IMR-90 (cell line): ENCODE measurements at regions not wholly inside any gene's neighbourhood (a gene's known extent, or its start where the extent isn't known, plus 50 kb on each side); places are given as distances from the start of the nearest gene placed in this dataset.

Experiments used
- ATAC-seq: fragments of 200-7000 bp; cut with Tn5 transposase; 2 replicates; pipeline ENCODE4 v1.9.1; 2020; ENCODE audit warnings: low read depth, mild to moderate bottlenecking, moderate library complexity
- BruUV-seq: library from RNA; stranded (reverse); fragments of 400-500 nt; replicated peaks from 2 replicates; lab custom pipeline; 2021; lab: Mats Ljungman, UMichigan
- CTCF ChIA-PET: fragments of 300-600 bp; formaldehyde crosslinking; extraction: SDS; loops from one replicate; lab custom pipeline; 2021; ENCODE audit warnings: antibody characterized with exemption; lab: Yijun Ruan, JAX
- POLR2A ChIA-PET: fragments of 300-600 bp; sonication (Branson Sonifier 250); formaldehyde crosslinking; loops from one replicate; lab custom pipeline; 2022; ENCODE audit warnings: antibody characterized with exemption; ENCODE audit not compliant: unreplicated experiment; lab: Charles Lee
- DNase-seq: peaks from one replicate; pipeline ENCODE4 v3.0.0; 2013
- H2AFZ ChIP-seq: replicated peaks from 2 replicates; pipeline ENCODE3; 2013; ENCODE audit warnings: low read length, mild to moderate bottlenecking; ENCODE audit not compliant: poor library complexity
- H2AK5ac ChIP-seq: 2 replicates; pipeline ENCODE4 v1.6.1; 2013; ENCODE audit warnings: low read depth, low read length, inconsistent platforms
- H2AK9ac ChIP-seq: replicated peaks from 2 replicates; pipeline ENCODE3; 2013; ENCODE audit warnings: mild to moderate bottlenecking, low read depth, low read length, moderate library complexity; ENCODE audit not compliant: poor library complexity
- H2BK120ac ChIP-seq: 2 replicates; pipeline ENCODE4 v1.6.1; 2013; ENCODE audit warnings: low read depth, low read length, inconsistent platforms
- H2BK15ac ChIP-seq: 3 replicates; pipeline ENCODE4 v1.6.1; 2013; ENCODE audit warnings: low read depth, low read length, inconsistent platforms
- H2BK20ac ChIP-seq: 2 replicates; pipeline ENCODE4 v1.6.1; 2013; ENCODE audit warnings: low read depth, mild to moderate bottlenecking, inconsistent platforms, low read length, moderate library complexity
- H2BK5ac ChIP-seq: 2 replicates; pipeline ENCODE4 v1.6.1; 2013; ENCODE audit warnings: mild to moderate bottlenecking, low read depth, low read length, inconsistent platforms; ENCODE audit not compliant: poor library complexity, severe bottlenecking
- H3K14ac ChIP-seq: replicated peaks from 2 replicates; pipeline ENCODE4 v1.6.1; 2013; ENCODE audit warnings: low read depth, low read length, inconsistent platforms
- H3K18ac ChIP-seq: 2 replicates; pipeline ENCODE4 v1.6.1; 2013; ENCODE audit warnings: low read depth, low read length, control low read depth
- H3K23ac ChIP-seq: 2 replicates; pipeline ENCODE4 v1.6.1; 2013; ENCODE audit warnings: low read depth, low read length, inconsistent platforms
- H3K27ac ChIP-seq: 2 replicates; pipeline ENCODE4 v1.5.1; 2013; ENCODE audit warnings: mild to moderate bottlenecking, control low read depth, low read length; ENCODE audit not compliant: insufficient read depth
- H3K27me3 ChIP-seq: 2 replicates; pipeline ENCODE4 v1.6.1; 2013; ENCODE audit warnings: low read length; ENCODE audit not compliant: control insufficient read depth, insufficient read depth
- H3K36me3 ChIP-seq: 2 replicates; pipeline ENCODE4 v1.6.1; 2013; ENCODE audit warnings: low read length, mixed read lengths; ENCODE audit not compliant: control insufficient read depth, insufficient read depth
- H3K4ac ChIP-seq: 2 replicates; pipeline ENCODE4 v1.6.1; 2013; ENCODE audit warnings: low read depth, low read length, inconsistent platforms
- H3K4me1 ChIP-seq: 2 replicates; pipeline ENCODE4 v1.6.1; 2013; ENCODE audit warnings: low read length, mixed read lengths; ENCODE audit not compliant: control insufficient read depth, insufficient read depth
- H3K4me2 ChIP-seq: 2 replicates; pipeline ENCODE4 v1.6.1; 2013; ENCODE audit warnings: low read depth, mild to moderate bottlenecking, control low read depth, low read length, moderate library complexity
- H3K4me3 ChIP-seq: 2 replicates; pipeline ENCODE4 v1.5.1; 2013; ENCODE audit warnings: low read depth, mild to moderate bottlenecking, control low read depth, low read length, moderate library complexity; ENCODE audit not compliant: insufficient read depth
- H3K56ac ChIP-seq: 2 replicates; pipeline ENCODE4 v1.6.1; 2013; ENCODE audit warnings: low read length, inconsistent platforms; ENCODE audit not compliant: insufficient read depth; ENCODE audit errors: extremely low read depth
- H3K79me1 ChIP-seq, 2 experiments: 2 replicates each; pipeline ENCODE4 v1.6.1; 2013; ENCODE audit warnings: low read length in 2 of 2, inconsistent platforms in 1 of 2, low read depth in 1 of 2
- H3K9ac ChIP-seq: 2 replicates; pipeline ENCODE4 v1.6.1; 2013; ENCODE audit warnings: low read depth, low read length, control low read depth
- H3K9me1 ChIP-seq: 2 replicates; pipeline ENCODE4 v1.6.1; 2013; ENCODE audit warnings: low read length, inconsistent platforms; ENCODE audit not compliant: insufficient read depth
- H3K9me3 ChIP-seq: 2 replicates; pipeline ENCODE4 v1.6.1; 2013; ENCODE audit warnings: low read length; ENCODE audit not compliant: control insufficient read depth, insufficient read depth
- H4K20me1 ChIP-seq: 2 replicates; pipeline ENCODE4 v1.6.1; 2013; ENCODE audit warnings: low read length, inconsistent platforms; ENCODE audit not compliant: insufficient read depth
- H4K5ac ChIP-seq: 2 replicates; pipeline ENCODE4 v1.6.1; 2013; ENCODE audit warnings: mild to moderate bottlenecking, low read depth, low read length, control low read depth
- H4K8ac ChIP-seq, 2 experiments: 2 replicates each; pipeline ENCODE4 v1.6.1; 2013; ENCODE audit warnings: low read depth in 2 of 2, low read length in 2 of 2, control low read depth in 1 of 2, inconsistent platforms in 1 of 2
- H4K91ac ChIP-seq: 2 replicates; pipeline ENCODE4 v1.6.1; 2013; ENCODE audit warnings: low read depth, low read length, inconsistent platforms; ENCODE audit not compliant: insufficient read depth
- BHLHE40 ChIP-seq: fragments of 150-350 bp; IDR thresholded peaks from 2 replicates; pipeline ENCODE4 v1.6.1; 2016; ENCODE audit warnings: mild to moderate bottlenecking, low read depth, low read length
- CEBPB ChIP-seq: IDR thresholded peaks from 2 replicates; pipeline ENCODE4 v1.6.1; 2012; ENCODE audit warnings: low read depth, low read length, improper control_type of control experiment
- CHD1 ChIP-seq: IDR thresholded peaks from 2 replicates; pipeline ENCODE4 v1.6.1; 2012; ENCODE audit warnings: low read depth, low read length, improper control_type of control experiment
- FOS ChIP-seq: fragments of 150-350 bp; IDR thresholded peaks from 2 replicates; pipeline ENCODE4 v1.6.1; 2016; ENCODE audit warnings: low read depth, low read length
- MAFK ChIP-seq: IDR thresholded peaks from 2 replicates; pipeline ENCODE4 v1.6.1; 2012; ENCODE audit warnings: low read depth, low read length, improper control_type of control experiment
- MAZ ChIP-seq: IDR thresholded peaks from 2 replicates; pipeline ENCODE4 v1.6.1; 2012; ENCODE audit warnings: low read depth, mild to moderate bottlenecking, low read length, improper control_type of control experiment, moderate library complexity, borderline replicate concordance
- MXI1 ChIP-seq: IDR thresholded peaks from 2 replicates; pipeline ENCODE4 v1.6.1; 2012; ENCODE audit warnings: low read depth, mild to moderate bottlenecking, low read length, moderate library complexity, borderline replicate concordance
- NFE2L2 ChIP-seq: fragments of 150-350 bp; IDR thresholded peaks from 2 replicates; pipeline ENCODE4 v1.6.1; 2016; ENCODE audit warnings: low read depth, mild to moderate bottlenecking, low read length
- POLR2A ChIP-seq: IDR thresholded peaks from 2 replicates; pipeline ENCODE4 v1.6.1; 2012; ENCODE audit warnings: mild to moderate bottlenecking, low read depth, low read length
- RAD21 ChIP-seq: IDR thresholded peaks from 2 replicates; pipeline ENCODE4 v1.6.1; 2012; ENCODE audit warnings: low read length, improper control_type of control experiment
- RCOR1 ChIP-seq: IDR thresholded peaks from 2 replicates; pipeline ENCODE4 v1.6.1; 2012; ENCODE audit warnings: mild to moderate bottlenecking, low read length, improper control_type of control experiment; ENCODE audit not compliant: insufficient replicate concordance
- RFX5 ChIP-seq: IDR thresholded peaks from 2 replicates; pipeline ENCODE4 v1.8.0; 2012; ENCODE audit warnings: low read depth, mild to moderate bottlenecking, low read length, moderate library complexity
- SMC3 ChIP-seq: fragments of 150-350 bp; IDR thresholded peaks from 2 replicates; pipeline ENCODE4 v1.6.1; 2016; ENCODE audit warnings: low read depth, mild to moderate bottlenecking, antibody characterized with exemption, low read length, moderate library complexity
- dilution Hi-C: fragments of 300-500 bp; cut with HindIII; formaldehyde crosslinking; loops from one replicate; pipeline ENCODE4 v1.14.3; 2018; ENCODE audit warnings: low sequenced_read_pairs; ENCODE audit not compliant: unreplicated experiment
- in situ Hi-C: fragments of 300-500 bp; cut with MboI; formaldehyde crosslinking; loops from 3 replicates; pipeline ENCODE4 v1.14.3; 2019; ENCODE audit warnings: low sequenced_read_pairs, inconsistent platforms, mixed read lengths
- intact Hi-C: fragments of 100-400 bp; cut with micrococcal nuclease; formaldehyde crosslinking; loops from 2 replicates; pipeline ENCODE4 v1.10.0; 2022
- TF ChIP-seq, protein P1 (sequence below): conservative IDR thresholded peaks from 2 replicates; pipeline ENCODE4 v1.5.1; 2012; ENCODE audit warnings: mild to moderate bottlenecking, low read depth, low read length, improper control_type of control experiment
- TF ChIP-seq, protein P2 (sequence below): fragments of 150-350 bp; IDR thresholded peaks from 2 replicates; pipeline ENCODE4 v1.6.1; 2016; ENCODE audit warnings: low read depth, mild to moderate bottlenecking, low read length, moderate library complexity, borderline replicate concordance
- TF ChIP-seq, protein P3 (sequence below): fragments of 150-350 bp; IDR thresholded peaks from 2 replicates; pipeline ENCODE4 v1.6.1; 2017; ENCODE audit warnings: mild to moderate bottlenecking, antibody characterized with exemption, low read length, low read depth

DNA sequence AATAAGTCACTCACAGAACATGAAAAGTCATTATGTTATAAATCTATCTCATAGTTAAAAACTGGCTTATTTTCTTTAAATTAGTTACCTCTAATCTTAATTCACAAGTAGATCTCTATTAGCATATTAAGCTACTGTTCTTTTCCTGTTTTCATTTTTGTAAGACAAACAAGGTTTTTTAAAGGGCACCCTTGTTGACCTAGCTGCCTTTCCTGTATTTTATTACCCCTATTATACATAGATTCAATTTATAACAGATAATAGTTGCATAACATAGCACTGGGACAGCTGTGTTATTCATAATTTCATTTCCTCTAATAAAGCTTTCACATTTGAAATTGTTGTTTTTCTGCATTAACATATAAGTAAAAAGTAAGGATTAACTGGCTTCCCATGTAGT, 1500.7 kb upstream of the FLRT2 start:
- Histone ChIP-seq H3K27me3 (no peaks in the 10 kb centered on the region), H2AK9ac (no peak overlapping the region), H3K18ac (no peak overlapping the region), H2AFZ (no peak overlapping the region), H3K9me3 (no peaks in the 10 kb centered on the region), H3K4me1 (no peaks in the 10 kb centered on the region), H2BK120ac (no peak overlapping the region), H3K36me3 (no peaks in the 10 kb centered on the region), H4K20me1 (no peaks in the 10 kb centered on the region), H3K79me1 (no peaks in the 10 kb centered on the region), H3K4me3 (no peak overlapping the region), H3K56ac (no peak overlapping the region), H3K9ac (no peak overlapping the region), H4K91ac (no peak overlapping the region), H4K5ac (no peak overlapping the region), H2BK5ac (no peak overlapping the region), H3K23ac (no peak overlapping the region), H3K9me1 (no peaks in the 10 kb centered on the region), H3K27ac (no peak overlapping the region), H3K14ac (no peak overlapping the region), H3K4ac (no peak overlapping the region), H2BK15ac (no peak overlapping the region), H2AK5ac (no peak overlapping the region), H3K4me2 (no peak overlapping the region), H4K8ac (no peak overlapping the region), H2BK20ac (no peak overlapping the region)
- intact Hi-C loops, result no loop called here
- in situ Hi-C loops, result no loop called here
- BruUV-seq, result no TSS peak
- ATAC-seq, result no peak
- TF ChIP-seq, protein P1, sequence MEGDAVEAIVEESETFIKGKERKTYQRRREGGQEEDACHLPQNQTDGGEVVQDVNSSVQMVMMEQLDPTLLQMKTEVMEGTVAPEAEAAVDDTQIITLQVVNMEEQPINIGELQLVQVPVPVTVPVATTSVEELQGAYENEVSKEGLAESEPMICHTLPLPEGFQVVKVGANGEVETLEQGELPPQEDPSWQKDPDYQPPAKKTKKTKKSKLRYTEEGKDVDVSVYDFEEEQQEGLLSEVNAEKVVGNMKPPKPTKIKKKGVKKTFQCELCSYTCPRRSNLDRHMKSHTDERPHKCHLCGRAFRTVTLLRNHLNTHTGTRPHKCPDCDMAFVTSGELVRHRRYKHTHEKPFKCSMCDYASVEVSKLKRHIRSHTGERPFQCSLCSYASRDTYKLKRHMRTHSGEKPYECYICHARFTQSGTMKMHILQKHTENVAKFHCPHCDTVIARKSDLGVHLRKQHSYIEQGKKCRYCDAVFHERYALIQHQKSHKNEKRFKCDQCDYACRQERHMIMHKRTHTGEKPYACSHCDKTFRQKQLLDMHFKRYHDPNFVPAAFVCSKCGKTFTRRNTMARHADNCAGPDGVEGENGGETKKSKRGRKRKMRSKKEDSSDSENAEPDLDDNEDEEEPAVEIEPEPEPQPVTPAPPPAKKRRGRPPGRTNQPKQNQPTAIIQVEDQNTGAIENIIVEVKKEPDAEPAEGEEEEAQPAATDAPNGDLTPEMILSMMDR, result no peak
- TF ChIP-seq MAZ, result no peak
- no peak for TF ChIP-seq POLR2A
- no peak for TF ChIP-seq RFX5
- no peak for TF ChIP-seq MAFK
- TF ChIP-seq RCOR1, result no peak
- no peak for TF ChIP-seq SMC3
- no peak for TF ChIP-seq RAD21
- TF ChIP-seq CHD1, result no peak
- no peak for TF ChIP-seq FOS
- TF ChIP-seq, protein P2, sequence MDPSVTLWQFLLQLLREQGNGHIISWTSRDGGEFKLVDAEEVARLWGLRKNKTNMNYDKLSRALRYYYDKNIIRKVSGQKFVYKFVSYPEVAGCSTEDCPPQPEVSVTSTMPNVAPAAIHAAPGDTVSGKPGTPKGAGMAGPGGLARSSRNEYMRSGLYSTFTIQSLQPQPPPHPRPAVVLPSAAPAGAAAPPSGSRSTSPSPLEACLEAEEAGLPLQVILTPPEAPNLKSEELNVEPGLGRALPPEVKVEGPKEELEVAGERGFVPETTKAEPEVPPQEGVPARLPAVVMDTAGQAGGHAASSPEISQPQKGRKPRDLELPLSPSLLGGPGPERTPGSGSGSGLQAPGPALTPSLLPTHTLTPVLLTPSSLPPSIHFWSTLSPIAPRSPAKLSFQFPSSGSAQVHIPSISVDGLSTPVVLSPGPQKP, result no peak
- no peak for TF ChIP-seq NFE2L2
- TF ChIP-seq MXI1, result no peak
- no peak for TF ChIP-seq CEBPB
- TF ChIP-seq BHLHE40, result no peak
- TF ChIP-seq, protein P3, sequence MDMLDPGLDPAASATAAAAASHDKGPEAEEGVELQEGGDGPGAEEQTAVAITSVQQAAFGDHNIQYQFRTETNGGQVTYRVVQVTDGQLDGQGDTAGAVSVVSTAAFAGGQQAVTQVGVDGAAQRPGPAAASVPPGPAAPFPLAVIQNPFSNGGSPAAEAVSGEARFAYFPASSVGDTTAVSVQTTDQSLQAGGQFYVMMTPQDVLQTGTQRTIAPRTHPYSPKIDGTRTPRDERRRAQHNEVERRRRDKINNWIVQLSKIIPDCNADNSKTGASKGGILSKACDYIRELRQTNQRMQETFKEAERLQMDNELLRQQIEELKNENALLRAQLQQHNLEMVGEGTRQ, result no peak
- dilution Hi-C loops, result no loop called here
- POLR2A ChIA-PET, result no interaction called here
- no peak for DNase-seq
- CTCF ChIA-PET, result interaction anchor here (0.5 kb wide), 1 partner anchor 1506 kb away, joined by 9 read pairs; no protein-coding TSS in a partner anchor
